BLaER1 treated with 17β-estradiol and CSF1 and Interleukin-3, amounts not matched to agents 10 nM and 100 nM (cell line): ENCODE measurements at regions not wholly inside any gene's neighbourhood (a gene's known extent, or its start where the extent isn't known, plus 50 kb on each side); places are given as distances from the start of the nearest gene placed in this dataset.
"Not testable (repeated sequence)": the region's sequence is repeated elsewhere in the genome, so short reads cannot be mapped to it uniquely, and the experiment has no call there.

Experiments
- H3K27ac ChIP-seq, 11 experiments: shearing (Covaris generic); formaldehyde crosslinking; 2 replicates each; pipeline ENCODE4 v1.8.1; 2022
- H3K27me3 ChIP-seq, 11 experiments: shearing (Covaris generic); formaldehyde crosslinking; 2 replicates each; pipeline ENCODE4 v1.8.1; 2022
- H3K36me3 ChIP-seq, 11 experiments: shearing (Covaris generic); formaldehyde crosslinking; 2 replicates each; pipeline ENCODE4 v1.8.1; 2022
- H3K4me1 ChIP-seq, 10 experiments: shearing (Covaris generic); formaldehyde crosslinking; 2 replicates each; pipeline ENCODE4 v1.8.1; 2022
- H3K4me2 ChIP-seq, 11 experiments: shearing (Covaris generic); formaldehyde crosslinking; 2 replicates each; pipeline ENCODE4 v1.8.1; 2022
- H3K4me3 ChIP-seq, 10 experiments: shearing (Covaris generic); formaldehyde crosslinking; 2 replicates each; pipeline ENCODE4 v1.8.1; 2022
- H3K9ac ChIP-seq, 11 experiments: shearing (Covaris generic); formaldehyde crosslinking; 2 replicates each; pipeline ENCODE4 v1.8.1; 2022
- H3K9me3 ChIP-seq, 11 experiments: shearing (Covaris generic); formaldehyde crosslinking; replicated peaks in 1 of 11; 2 replicates each; pipeline ENCODE4 v1.8.1; 2022
- H4K20me1 ChIP-seq, 11 experiments: shearing (Covaris generic); formaldehyde crosslinking; 2 replicates each; pipeline ENCODE4 v1.8.1; 2022
- Cebpa-rat ChIP-seq, 11 experiments: shearing (Covaris generic); IDR thresholded peaks; 2 replicates each; pipeline ENCODE4 v1.8.1; 2022

DNA sequence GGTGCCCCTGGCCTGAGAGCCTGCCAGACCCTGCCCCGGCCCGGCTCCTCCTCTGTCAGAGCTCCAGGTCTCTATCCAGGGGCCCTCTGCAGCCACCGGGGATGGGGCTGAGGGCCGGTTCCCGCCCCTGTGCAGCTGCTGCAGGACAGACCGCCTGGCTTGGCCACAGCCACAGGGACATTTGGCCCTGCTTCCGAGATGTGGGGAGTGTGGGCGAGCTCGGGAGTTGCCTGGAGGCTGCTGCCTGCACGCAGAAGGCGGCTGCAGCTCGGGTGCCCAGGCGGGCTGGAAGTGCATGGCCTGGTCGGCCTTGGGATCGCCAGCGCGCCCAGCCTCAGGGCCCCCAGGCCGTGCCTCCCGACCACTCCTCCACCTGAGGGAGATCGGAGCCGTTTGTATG lies 284.8 kb downstream of the CWH43 start:
- not testable (repeated sequence) for H3K4me2 ChIP-seq, H3K9ac ChIP-seq, H3K27me3 ChIP-seq, H3K9me3 ChIP-seq, H3K27ac ChIP-seq, H3K36me3 ChIP-seq, H4K20me1 ChIP-seq, H3K4me1 ChIP-seq, H3K4me3 ChIP-seq

DNA sequence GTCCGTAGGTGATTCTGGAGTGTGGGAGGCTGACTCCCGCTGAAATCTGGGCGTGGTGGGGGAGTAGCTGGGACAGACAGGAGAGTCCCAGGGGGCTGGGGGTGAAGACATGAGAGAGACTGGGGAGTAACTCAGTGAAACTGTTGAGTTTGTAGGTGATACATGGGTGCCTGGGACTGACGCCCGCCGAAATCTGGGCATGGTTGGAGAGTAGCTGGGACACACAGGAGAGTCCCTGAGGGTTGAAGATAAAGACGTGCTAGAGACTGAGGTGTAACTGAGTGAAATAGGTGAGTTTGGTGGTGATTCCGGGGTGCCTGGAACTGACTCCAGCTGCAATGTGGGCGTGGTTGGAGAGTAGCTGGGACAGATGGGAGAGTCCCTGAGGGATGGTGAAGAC lies 299.8 kb downstream of the CWH43 start:
- H3K27ac ChIP-seq, H3K4me3 ChIP-seq, H3K27me3 ChIP-seq, H4K20me1 ChIP-seq, H3K36me3 ChIP-seq, H3K4me2 ChIP-seq, H3K4me1 ChIP-seq, H3K9ac ChIP-seq: not testable (repeated sequence)
- peaks cover 0 to 10% (median 0%) of the 10 kb centered on the region in 11 experiments; a peak in 3 of 22 replicates for H3K9me3 ChIP-seq

DNA sequence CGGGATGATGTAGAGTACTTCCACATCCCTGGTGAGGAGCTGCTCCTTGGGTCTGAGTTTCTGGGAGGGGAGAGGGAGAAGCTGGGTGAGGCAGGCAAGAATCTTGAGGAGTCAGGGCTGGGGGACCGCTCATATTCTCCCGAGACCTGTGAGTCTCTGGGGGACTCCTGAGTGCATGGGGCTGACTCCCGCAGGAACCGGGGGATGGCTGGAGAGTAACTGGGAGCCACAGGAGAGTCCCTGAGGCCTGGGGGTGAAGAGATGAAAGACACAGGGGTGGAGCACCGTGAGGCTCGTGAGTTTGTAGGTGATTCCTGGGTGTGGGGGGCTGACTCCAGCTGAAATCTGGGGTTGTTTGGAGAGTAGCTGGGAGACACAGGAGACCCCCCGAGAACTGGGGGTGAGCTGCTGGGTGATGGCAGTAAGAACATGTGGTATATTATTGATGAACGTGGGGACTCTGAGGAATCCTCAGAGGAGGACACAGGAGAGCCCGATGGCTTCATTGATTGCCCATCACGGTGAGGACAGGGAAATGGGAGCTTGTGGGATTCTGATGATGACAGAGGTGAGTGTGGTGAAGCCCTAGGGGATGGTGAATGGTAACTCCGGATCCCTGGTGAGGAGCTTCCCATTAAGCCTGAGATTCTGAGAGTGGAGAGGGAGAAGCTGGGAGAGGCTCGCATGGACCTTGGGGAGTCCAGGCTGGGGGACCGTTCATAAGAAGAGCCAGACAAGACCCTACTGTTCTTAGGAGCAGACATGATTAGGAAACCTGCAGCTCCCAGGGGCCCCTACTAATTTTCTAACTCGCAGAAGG lies 301.1 kb downstream of the CWH43 start:
- H3K4me3 ChIP-seq, H3K4me1 ChIP-seq, H4K20me1 ChIP-seq, H3K27me3 ChIP-seq, H3K9ac ChIP-seq, H3K36me3 ChIP-seq, H3K4me2 ChIP-seq, H3K27ac ChIP-seq: not testable (repeated sequence)
- TF ChIP-seq Cebpa-rat (IDR thresholded peaks at IDR 0.05): peak in 2 of 11 experiments; percentile 2 to 35; a peak in 1 of 22 replicates
- H3K9me3 ChIP-seq: peaks cover 0 to 10% (median 0%) of the 10 kb centered on the region in 11 experiments; a peak in 3 of 22 replicates

GRCh38 chr4:49287893-49288292 lies 301.8 kb downstream of the CWH43 start:
- not testable (repeated sequence) for H3K4me3 ChIP-seq, H4K20me1 ChIP-seq, H3K4me1 ChIP-seq, H3K36me3 ChIP-seq, H3K4me2 ChIP-seq, H3K27ac ChIP-seq, H3K27me3 ChIP-seq, H3K9ac ChIP-seq
- H3K9me3 ChIP-seq: peaks cover 0 to 10% (median 0%) of the 10 kb centered on the region in 11 experiments; a peak in 3 of 22 replicates

- not testable (repeated sequence) for H4K20me1 ChIP-seq
Measured at GRCh38 chr4:49288796-49289195, 302.7 kb downstream of the CWH43 start.

DNA sequence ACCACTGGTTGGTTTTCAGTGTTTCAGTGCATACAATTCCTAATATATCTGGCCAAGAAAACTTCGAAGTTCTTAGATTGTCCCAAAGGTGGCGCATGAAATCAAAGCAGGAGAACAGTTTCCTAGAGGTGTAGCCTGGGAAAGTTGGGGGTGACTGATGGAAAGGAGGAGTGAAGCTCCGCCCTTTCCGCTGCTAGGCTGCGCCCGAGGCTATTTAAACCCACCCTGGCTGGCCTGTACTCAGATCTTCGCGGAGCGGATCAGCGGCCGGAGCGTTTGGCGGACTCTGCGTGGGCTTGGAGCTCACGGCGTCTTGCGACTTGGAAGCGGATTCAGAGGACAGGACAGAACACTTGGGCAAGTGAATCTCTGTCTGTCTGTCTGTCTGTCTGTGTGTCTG lies 328.7 kb downstream of the CWH43 start:
- not testable (repeated sequence) for H3K9ac ChIP-seq, H3K4me1 ChIP-seq, H3K27ac ChIP-seq, H3K9me3 ChIP-seq, H3K4me3 ChIP-seq, H3K27me3 ChIP-seq, H4K20me1 ChIP-seq, H3K4me2 ChIP-seq, H3K36me3 ChIP-seq

More at GRCh38 chr4:49288796-49289195, 302.7 kb downstream of the CWH43 start:
- not testable (repeated sequence) for H3K27me3 ChIP-seq, H3K4me3 ChIP-seq, H3K9ac ChIP-seq, H3K4me2 ChIP-seq, H3K27ac ChIP-seq, H3K36me3 ChIP-seq, H3K4me1 ChIP-seq
- peaks cover 0 to 10% (median 0%) of the 10 kb centered on the region in 11 experiments; a peak in 3 of 22 replicates for H3K9me3 ChIP-seq

- H3K9me3 ChIP-seq, H3K27ac ChIP-seq, H3K36me3 ChIP-seq, H3K4me3 ChIP-seq, H3K4me1 ChIP-seq, H3K9ac ChIP-seq, H3K4me2 ChIP-seq, H3K27me3 ChIP-seq, H4K20me1 ChIP-seq: not testable (repeated sequence)
Measured at GRCh38 chr4:49320725-49321410, 334.8 kb downstream of the CWH43 start.

DNA sequence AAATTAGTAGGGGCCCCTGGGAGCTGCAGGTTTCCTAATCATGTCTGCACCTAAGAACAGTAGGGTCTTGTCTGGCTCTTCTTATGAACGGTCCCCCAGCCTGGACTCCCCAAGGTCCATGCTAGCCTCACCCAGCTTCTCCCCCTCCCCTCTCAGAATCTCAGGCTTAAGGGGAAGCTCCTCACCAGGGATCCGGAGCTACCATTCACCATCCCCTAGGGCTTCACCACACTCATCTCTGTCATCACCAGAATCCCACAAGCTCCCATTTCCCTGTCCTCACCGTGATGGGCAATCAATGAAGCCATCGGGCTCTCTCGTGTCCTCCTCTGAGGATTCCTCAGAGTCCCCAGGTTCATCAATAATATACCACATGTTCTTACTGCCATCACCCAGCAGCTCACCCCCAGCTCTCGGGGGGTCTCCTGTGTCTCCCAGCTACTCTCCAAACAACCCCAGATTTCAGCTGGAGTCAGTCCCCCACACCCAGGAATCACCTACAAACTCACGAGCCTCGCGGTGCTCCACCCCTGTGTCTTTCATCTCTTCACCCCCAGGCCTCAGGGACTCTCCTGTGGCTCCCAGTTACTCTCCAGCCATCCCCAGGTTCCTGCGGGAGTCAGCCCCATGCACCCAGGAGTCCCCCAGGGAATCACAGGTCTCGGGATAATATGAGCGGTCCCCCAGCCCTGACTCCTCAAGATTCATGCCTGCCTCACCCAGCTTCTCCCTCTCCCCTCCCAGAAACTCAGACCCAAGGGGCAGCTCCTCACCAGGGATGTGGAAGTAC lies 335.6 kb downstream of the CWH43 start:
- not testable (repeated sequence) for H3K4me2 ChIP-seq, H3K27ac ChIP-seq, H4K20me1 ChIP-seq, H3K27me3 ChIP-seq, H3K4me1 ChIP-seq, H3K9ac ChIP-seq, H3K36me3 ChIP-seq, H3K4me3 ChIP-seq, H3K9me3 ChIP-seq

DNA sequence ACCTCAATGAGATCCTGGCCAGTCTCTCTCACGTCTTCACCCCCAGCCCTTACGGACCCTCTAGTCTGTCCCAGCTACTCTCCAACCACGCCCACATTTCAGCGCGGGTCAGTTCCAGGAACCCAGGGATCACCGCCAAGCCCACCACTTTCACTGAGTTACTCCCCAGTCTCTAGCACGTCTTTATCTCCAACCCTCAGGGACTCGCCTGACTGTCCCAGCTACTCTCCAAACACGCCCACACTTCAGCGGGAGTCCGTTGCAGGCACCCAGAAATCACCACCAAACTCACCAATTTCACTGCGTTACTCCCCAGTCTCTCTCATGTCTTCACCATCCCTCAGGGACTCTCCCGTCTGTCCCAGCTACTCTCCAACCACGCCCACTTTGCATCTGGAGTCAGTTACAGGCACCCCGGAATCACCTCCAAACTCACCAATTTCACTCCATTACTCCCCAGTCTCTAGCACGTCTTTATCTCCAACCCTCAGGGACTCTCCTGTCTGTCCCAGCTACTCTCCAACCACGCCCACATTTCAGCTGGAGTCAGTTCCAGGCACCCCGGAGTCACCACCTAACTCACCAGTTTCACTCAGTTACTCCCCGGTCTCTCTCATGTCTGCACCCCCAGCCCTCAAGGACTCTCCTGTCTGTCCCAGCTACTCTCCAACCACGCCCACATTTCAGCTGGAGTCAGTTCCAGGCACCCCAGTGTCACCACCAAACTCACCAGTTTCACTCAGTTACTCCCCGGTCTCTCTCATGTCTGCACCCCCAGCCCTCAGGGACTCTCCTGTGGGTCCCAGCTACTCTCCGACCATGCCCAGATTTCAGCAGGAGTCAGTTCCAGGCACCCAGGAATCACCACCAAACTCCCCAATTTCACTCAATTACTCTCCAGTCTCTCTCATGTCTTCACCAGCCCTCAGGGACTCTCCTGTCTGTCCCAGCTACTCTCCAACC lies 336.8 kb downstream of the CWH43 start:
- H3K36me3 ChIP-seq, H4K20me1 ChIP-seq, H3K9ac ChIP-seq, H3K4me2 ChIP-seq, H3K27ac ChIP-seq, H3K4me1 ChIP-seq, H3K9me3 ChIP-seq, H3K4me3 ChIP-seq, H3K27me3 ChIP-seq: not testable (repeated sequence)

- H3K27ac ChIP-seq, H3K9ac ChIP-seq: not testable (repeated sequence)
Measured at GRCh38 chr4:49323573-49323940, 337.5 kb downstream of the CWH43 start.

More at GRCh38 chr4:49323573-49323940, 337.5 kb downstream of the CWH43 start:
- H3K9me3 ChIP-seq, H3K27me3 ChIP-seq, H3K4me1 ChIP-seq, H3K4me2 ChIP-seq, H3K4me3 ChIP-seq, H4K20me1 ChIP-seq, H3K36me3 ChIP-seq: not testable (repeated sequence)
